ENCODE measurements at regions not wholly inside any gene's neighbourhood (a gene's known extent, or its start where the extent isn't known, plus 50 kb on each side); places are given as distances from the start of the nearest gene placed in this dataset.

DNA sequence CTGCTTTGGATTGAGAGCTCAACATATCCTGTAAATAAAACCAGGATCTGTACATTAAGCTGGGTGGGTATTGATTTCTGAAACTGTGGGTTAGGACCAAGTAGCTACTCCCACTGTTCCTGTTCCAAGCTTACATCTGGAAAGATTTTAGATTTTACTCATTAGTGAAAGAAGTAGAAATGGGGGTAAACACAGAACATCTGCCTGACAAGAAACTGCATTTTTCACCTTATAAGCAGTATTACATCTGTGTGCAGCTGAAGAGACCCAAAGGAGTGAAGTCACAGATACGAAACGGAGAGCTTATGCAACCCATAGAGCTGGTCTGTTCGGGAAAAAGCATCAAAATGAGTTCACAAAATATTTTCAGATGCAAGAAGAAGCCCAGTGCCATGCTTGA lies 235.2 kb downstream of the SLITRK5 start:
- TF ChIP-seq, protein P1, sequence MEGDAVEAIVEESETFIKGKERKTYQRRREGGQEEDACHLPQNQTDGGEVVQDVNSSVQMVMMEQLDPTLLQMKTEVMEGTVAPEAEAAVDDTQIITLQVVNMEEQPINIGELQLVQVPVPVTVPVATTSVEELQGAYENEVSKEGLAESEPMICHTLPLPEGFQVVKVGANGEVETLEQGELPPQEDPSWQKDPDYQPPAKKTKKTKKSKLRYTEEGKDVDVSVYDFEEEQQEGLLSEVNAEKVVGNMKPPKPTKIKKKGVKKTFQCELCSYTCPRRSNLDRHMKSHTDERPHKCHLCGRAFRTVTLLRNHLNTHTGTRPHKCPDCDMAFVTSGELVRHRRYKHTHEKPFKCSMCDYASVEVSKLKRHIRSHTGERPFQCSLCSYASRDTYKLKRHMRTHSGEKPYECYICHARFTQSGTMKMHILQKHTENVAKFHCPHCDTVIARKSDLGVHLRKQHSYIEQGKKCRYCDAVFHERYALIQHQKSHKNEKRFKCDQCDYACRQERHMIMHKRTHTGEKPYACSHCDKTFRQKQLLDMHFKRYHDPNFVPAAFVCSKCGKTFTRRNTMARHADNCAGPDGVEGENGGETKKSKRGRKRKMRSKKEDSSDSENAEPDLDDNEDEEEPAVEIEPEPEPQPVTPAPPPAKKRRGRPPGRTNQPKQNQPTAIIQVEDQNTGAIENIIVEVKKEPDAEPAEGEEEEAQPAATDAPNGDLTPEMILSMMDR (IDR thresholded peaks at IDR 0.05; ENCODE audit: low read depth, low read length, poor library complexity, severe bottlenecking), result no peak
- TF ChIP-seq EZH2phosphoT487 (IDR thresholded peaks at IDR 0.05; ENCODE audit: borderline replicate concordance, low read length), result no peak
